Heart right ventricle (tissue), 16 donors: ENCODE measurements at regions not wholly inside any gene's neighbourhood (a gene's known extent, or its start where the extent isn't known, plus 50 kb on each side); places are given as distances from the start of the nearest gene placed in this dataset.

ENCODE experiments used
- ATAC-seq, 8 donors: fragments of 200-7000 bp; cut with Tn5 transposase; one replicate each; pipeline ENCODE4 v1.9.1; 2020; ENCODE audit warnings: mild to moderate bottlenecking in 8 of 8, moderate library complexity in 8 of 8, moderate number of reproducible peaks in 1 of 8
- DNase-seq, 2 donors: peaks; one replicate each; pipeline ENCODE4 v3.0.0-alpha.2; 2020
- H3K27ac ChIP-seq, 10 donors: fragments of 200-600 bp; sonication (generic) in 2 of 10; one replicate each; pipeline versions ENCODE4 v1.5.0 to v1.8.0; 2020 to 2022; ENCODE audit warnings: mild to moderate bottlenecking in 3 of 10
- H3K27me3 ChIP-seq, 7 donors: fragments of 200-600 bp; one replicate each; pipeline ENCODE4 v1.8.0; 2021 to 2022; ENCODE audit warnings: mild to moderate bottlenecking in 2 of 7
- H3K36me3 ChIP-seq, 9 donors: fragments of 200-600 bp; sonication (generic) in 1 of 9; one replicate each; pipeline versions ENCODE4 v1.5.0 to v1.8.0; 2020 to 2022; ENCODE audit warnings: mild to moderate bottlenecking in 2 of 9
- H3K4me1 ChIP-seq, 9 donors: fragments of 200-600 bp; sonication (generic) in 1 of 9; one replicate each; pipeline versions ENCODE4 v1.5.0 to v1.8.0; 2020 to 2022; ENCODE audit warnings: mild to moderate bottlenecking in 4 of 9
- H3K4me3 ChIP-seq, 10 donors: fragments of 200-600 bp; sonication (generic) in 2 of 10; one replicate each; pipeline versions ENCODE4 v1.5.0 to v1.8.0; 2020 to 2022; ENCODE audit warnings: mild to moderate bottlenecking in 7 of 10, moderate library complexity in 2 of 10
- H3K9me3 ChIP-seq, 11 donors: fragments of 200-600 bp in 10 of 11; sonication (generic) in 2 of 11; one replicate each; pipeline versions ENCODE4 v1.5.0 to v1.8.0; 2013 to 2022; ENCODE audit warnings: mild to moderate bottlenecking in 2 of 11, control low read depth in 1 of 11, moderate library complexity in 1 of 11
- WGBS, 2 donors: extraction: QIAGEN DNeasy Blood & Tissue Kit; methylation state at CpG; one replicate each; pipeline ENCODE4 v1.1.7; 2013; ENCODE audit warnings: inconsistent platforms in 1 of 2; 5-methylcytosine and 5-hydroxymethylcytosine counted together
- intact Hi-C, 10 donors: fragments of 100-400 bp; cut with DNase I; formaldehyde crosslinking; loops; one replicate each; pipeline versions ENCODE4 v1.11.1 to v1.14.2; 2022
- TF ChIP-seq, protein P1 (sequence below), 9 donors: fragments of 200-600 bp; sonication (generic) in 2 of 9; IDR thresholded peaks; one replicate each; pipeline versions ENCODE4 v1.5.0 to v1.8.0; 2021 to 2022; ENCODE audit warnings: antibody characterized with exemption in 9 of 9, mild to moderate bottlenecking in 5 of 9, moderate library complexity in 1 of 9
- donor health status: Arrhythmogenic right ventricular cardiomyopathy.
- donor health status: ischemic (EF 13 %, LVEDD 7.1; RV severe dilation, severe dysfunction).
- donor health status: healthy with polysubstance abuse.
- donor health status: DM: no; HTN: yes; CAD: no.
- donor health status: DM: no; HTN: no; CAD: no.
- donor health status: ischemic (EF 25% LVEDD 6.9; RV normal size, moderate dysfunction).
- donor health status: ischemic (EF 25% LVEDD 5.7; RV mildly dilated, moderate dysfunction).
- donor health status: healthy.
- donor health status: DM: yes; HTN: yes; CAD: no.
- donor health status: Ischemic cardiomyopathy.
- donor health status: ischemic (EF 35%, LVEDD 5.7; RV mildly dilated, moderate dysfunction).
- donor health status: nonischemic (EF 11% LVEDD 7.7; RV severe dilation, severe dysfunction).
- donor health status: DM: yes; HTN: yes; CAD: no.
- donor health status: PGD.
- donor health status: ischemic (EF 29% LVEDD 5.4; RV normal size, mild dysfunction).
- donor health status: nonischemic (EF 23%, LVEDD 6.1; RV moderate dilation, normal function).

GRCh38 chr1:240033406-240033805 is 58.3 kb upstream of the FMN2 start:
- DNase-seq (no peak), ATAC-seq (no peak)
- 18 to 21% methylated on average over 3 of the region's 3 CpGs for WGBS, 2 donors
- Histone ChIP-seq H3K4me1 (no peaks in the 10 kb centered on the region), H3K27me3 (peaks cover 0 to 3% (median 0%) of the 10 kb centered on the region in 7 donors), H3K4me3 (no peak overlapping the region), H3K9me3 (peaks cover 0 to 8% (median 0%) of the 10 kb centered on the region in 11 donors), H3K27ac (no peak overlapping the region), H3K36me3 (no peaks in the 10 kb centered on the region)
- TF ChIP-seq, protein P1, sequence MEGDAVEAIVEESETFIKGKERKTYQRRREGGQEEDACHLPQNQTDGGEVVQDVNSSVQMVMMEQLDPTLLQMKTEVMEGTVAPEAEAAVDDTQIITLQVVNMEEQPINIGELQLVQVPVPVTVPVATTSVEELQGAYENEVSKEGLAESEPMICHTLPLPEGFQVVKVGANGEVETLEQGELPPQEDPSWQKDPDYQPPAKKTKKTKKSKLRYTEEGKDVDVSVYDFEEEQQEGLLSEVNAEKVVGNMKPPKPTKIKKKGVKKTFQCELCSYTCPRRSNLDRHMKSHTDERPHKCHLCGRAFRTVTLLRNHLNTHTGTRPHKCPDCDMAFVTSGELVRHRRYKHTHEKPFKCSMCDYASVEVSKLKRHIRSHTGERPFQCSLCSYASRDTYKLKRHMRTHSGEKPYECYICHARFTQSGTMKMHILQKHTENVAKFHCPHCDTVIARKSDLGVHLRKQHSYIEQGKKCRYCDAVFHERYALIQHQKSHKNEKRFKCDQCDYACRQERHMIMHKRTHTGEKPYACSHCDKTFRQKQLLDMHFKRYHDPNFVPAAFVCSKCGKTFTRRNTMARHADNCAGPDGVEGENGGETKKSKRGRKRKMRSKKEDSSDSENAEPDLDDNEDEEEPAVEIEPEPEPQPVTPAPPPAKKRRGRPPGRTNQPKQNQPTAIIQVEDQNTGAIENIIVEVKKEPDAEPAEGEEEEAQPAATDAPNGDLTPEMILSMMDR (IDR thresholded peaks at IDR 0.05): no peak
- intact Hi-C loops: no loop called here

DNA sequence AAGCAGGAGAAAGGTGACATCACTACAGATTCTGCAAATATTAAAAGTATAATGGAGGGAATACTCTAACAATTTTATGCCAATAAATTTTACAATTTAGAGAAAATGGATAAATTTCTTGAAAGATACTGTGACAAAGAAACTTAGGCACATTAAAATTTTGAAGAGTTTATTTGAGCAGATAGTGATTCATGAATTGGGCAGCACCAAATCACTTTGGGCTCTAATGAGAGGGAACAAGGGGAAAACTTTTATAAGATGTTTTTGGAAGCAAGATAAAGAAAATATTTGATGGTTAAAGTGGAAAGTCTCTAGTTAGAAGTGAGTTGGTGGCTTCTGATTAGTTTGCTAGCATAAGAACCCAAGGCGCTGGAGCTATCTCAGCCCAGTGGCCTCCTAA is 55.2 kb upstream of the FMN2 start:
- DNase-seq (no peak), ATAC-seq (no peak)
- TF ChIP-seq, protein P1 (IDR thresholded peaks at IDR 0.05): no peak
- no peaks in the 10 kb centered on the region for H3K36me3 ChIP-seq
- no peak overlapping the region for H3K27ac ChIP-seq
- H3K4me3 ChIP-seq: no peak overlapping the region
- no peaks in the 10 kb centered on the region for H3K4me1 ChIP-seq
- H3K9me3 ChIP-seq: peaks cover 0 to 8% (median 0%) of the 10 kb centered on the region in 11 donors
- 82 to 85% methylated on average over 1 of the region's 1 CpG for whole genome bisulfite sequencing, 2 donors
- peaks cover 0 to 3% (median 0%) of the 10 kb centered on the region in 7 donors for H3K27me3 ChIP-seq
- intact Hi-C loops: no loop called here
